Peyer's patch (tissue), 4 donors: ENCODE measurements at regions not wholly inside any gene's neighbourhood (a gene's known extent, or its start where the extent isn't known, plus 50 kb on each side); places are given as distances from the start of the nearest gene placed in this dataset.

Experiments
- POLR2A ChIP-seq, 2 donors: fragments of 450-650 bp; IDR thresholded peaks; one replicate each; pipeline ENCODE4 v1.5.1; 2017; ENCODE audit warnings: antibody characterized with exemption in 2 of 2, mild to moderate bottlenecking in 2 of 2, moderate library complexity in 2 of 2
- TF ChIP-seq, protein P1 (sequence below), 6 experiments: fragments of 450-650 bp in 4 of 6; fragments of 200-600 bp in 2 of 6; sonication (generic) in 1 of 6; IDR thresholded peaks; one replicate each; pipeline ENCODE4 v1.5.1; 2017 to 2019; ENCODE audit warnings: antibody characterized with exemption in 6 of 6, mild to moderate bottlenecking in 3 of 6, moderate library complexity in 1 of 6

DNA sequence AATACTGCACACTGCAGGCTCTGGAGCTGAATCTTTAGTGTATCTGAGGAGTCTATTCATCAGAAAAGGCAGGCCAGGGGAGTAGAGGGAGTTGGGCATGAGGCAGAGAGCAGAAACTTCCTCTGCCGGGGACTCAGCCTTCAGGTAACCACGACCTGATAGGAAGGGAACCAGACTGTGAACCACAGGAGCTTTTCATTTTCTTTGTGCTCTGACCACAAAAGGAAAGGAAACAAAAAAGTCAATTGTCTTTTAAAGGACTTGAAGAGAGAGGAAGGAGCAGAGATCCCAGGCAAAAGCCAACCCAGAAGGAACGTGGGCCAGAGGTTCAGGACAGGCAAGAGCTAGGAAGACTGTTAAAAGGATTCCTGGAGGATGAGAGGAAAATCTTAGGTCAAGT is 573.3 kb downstream of the EPHB1 start:
- TF ChIP-seq, protein P1, sequence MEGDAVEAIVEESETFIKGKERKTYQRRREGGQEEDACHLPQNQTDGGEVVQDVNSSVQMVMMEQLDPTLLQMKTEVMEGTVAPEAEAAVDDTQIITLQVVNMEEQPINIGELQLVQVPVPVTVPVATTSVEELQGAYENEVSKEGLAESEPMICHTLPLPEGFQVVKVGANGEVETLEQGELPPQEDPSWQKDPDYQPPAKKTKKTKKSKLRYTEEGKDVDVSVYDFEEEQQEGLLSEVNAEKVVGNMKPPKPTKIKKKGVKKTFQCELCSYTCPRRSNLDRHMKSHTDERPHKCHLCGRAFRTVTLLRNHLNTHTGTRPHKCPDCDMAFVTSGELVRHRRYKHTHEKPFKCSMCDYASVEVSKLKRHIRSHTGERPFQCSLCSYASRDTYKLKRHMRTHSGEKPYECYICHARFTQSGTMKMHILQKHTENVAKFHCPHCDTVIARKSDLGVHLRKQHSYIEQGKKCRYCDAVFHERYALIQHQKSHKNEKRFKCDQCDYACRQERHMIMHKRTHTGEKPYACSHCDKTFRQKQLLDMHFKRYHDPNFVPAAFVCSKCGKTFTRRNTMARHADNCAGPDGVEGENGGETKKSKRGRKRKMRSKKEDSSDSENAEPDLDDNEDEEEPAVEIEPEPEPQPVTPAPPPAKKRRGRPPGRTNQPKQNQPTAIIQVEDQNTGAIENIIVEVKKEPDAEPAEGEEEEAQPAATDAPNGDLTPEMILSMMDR (IDR thresholded peaks at IDR 0.05), result no peak
- no peak for TF ChIP-seq POLR2A (IDR thresholded peaks at IDR 0.05)
